Naive thymus-derived CD4-positive, alpha-beta T cell (primary cell): ENCODE measurements at regions not wholly inside any gene's neighbourhood (a gene's known extent, or its start where the extent isn't known, plus 50 kb on each side); places are given as distances from the start of the nearest gene placed in this dataset.

Source experiments
- ATAC-seq: fragments of 150-1000 bp; cut with Tn5 transposase; 2 replicates; pipeline ENCODE4 v1.10.0; 2021; ENCODE audit warnings: mild to moderate bottlenecking, moderate library complexity
- CTCF ChIA-PET: fragments of 350-600 bp; sonication (Branson Sonifier 250); formaldehyde crosslinking; loops from one replicate; lab custom pipeline; 2021; ENCODE audit warnings: antibody characterized with exemption; lab: Charles Lee
- POLR2A ChIA-PET: fragments of 350-600 bp; sonication (Branson Sonifier 250); formaldehyde crosslinking; loops from one replicate; lab custom pipeline; 2021; ENCODE audit warnings: antibody characterized with exemption, inconsistent platforms; lab: Charles Lee
- DNase-seq, 9 donors: peaks; one replicate each; pipeline versions ENCODE4 v3.0.0 to v3.0.0-alpha.2; 2020 to 2022; ENCODE audit warnings: mixed read lengths in 1 of 9
- H3K27ac ChIP-seq: one replicate; pipeline ENCODE4 v1.7.0; 2013; ENCODE audit warnings: mild to moderate bottlenecking, low read depth, low read length, moderate library complexity
- H3K27me3 ChIP-seq, 2 donors: one replicate each; pipeline ENCODE4 v1.7.0; 2013; ENCODE audit warnings: low read length in 2 of 2, mild to moderate bottlenecking in 2 of 2, moderate library complexity in 2 of 2; ENCODE audit not compliant: control insufficient read depth in 2 of 2, insufficient read depth in 2 of 2
- H3K36me3 ChIP-seq, 3 experiments: 1 replicate in 2 of 3; 2 replicates in 1 of 3; pipeline ENCODE4 v1.7.0; 2013; ENCODE audit warnings: low read length in 3 of 3, mild to moderate bottlenecking in 3 of 3, moderate library complexity in 1 of 3; ENCODE audit not compliant: insufficient read depth in 3 of 3, control insufficient read depth in 2 of 3
- H3K4me1 ChIP-seq, 2 donors: one replicate each; pipeline ENCODE4 v1.7.0; 2013; ENCODE audit warnings: low read length in 2 of 2, mild to moderate bottlenecking in 2 of 2, moderate library complexity in 1 of 2; ENCODE audit not compliant: control insufficient read depth in 2 of 2, insufficient read depth in 2 of 2
- H3K4me3 ChIP-seq: 2 replicates; pipeline ENCODE4 v1.7.0; 2013; ENCODE audit warnings: mild to moderate bottlenecking, low read length
- H3K9me3 ChIP-seq, 3 experiments: 1 replicate in 2 of 3; 2 replicates in 1 of 3; pipeline ENCODE4 v1.7.0; 2013; ENCODE audit warnings: low read length in 3 of 3; ENCODE audit not compliant: control insufficient read depth in 2 of 3
- H3K27ac Mint-ChIP-seq, 9 donors: one replicate each; pipeline ENCODE4 v1.8.0; 2020 to 2022; ENCODE audit warnings: mixed read lengths in 9 of 9, mild to moderate bottlenecking in 8 of 9, moderate library complexity in 5 of 9, inconsistent platforms in 2 of 9
- H3K27me3 Mint-ChIP-seq, 5 donors: one replicate each; pipeline ENCODE4 v1.8.0; 2021 to 2022; ENCODE audit warnings: mixed read lengths in 5 of 5, mild to moderate bottlenecking in 1 of 5
- H3K36me3 Mint-ChIP-seq, 5 donors: one replicate each; pipeline ENCODE4 v1.8.0; 2020 to 2022; ENCODE audit warnings: mixed read lengths in 5 of 5, mild to moderate bottlenecking in 3 of 5, inconsistent platforms in 1 of 5
- H3K4me1 Mint-ChIP-seq, 7 donors: one replicate each; pipeline ENCODE4 v1.8.0; 2020 to 2022; ENCODE audit warnings: mixed read lengths in 7 of 7, mild to moderate bottlenecking in 3 of 7, inconsistent platforms in 1 of 7
- H3K4me3 Mint-ChIP-seq, 10 donors: one replicate each; pipeline ENCODE4 v1.8.0; 2020 to 2022; ENCODE audit warnings: mild to moderate bottlenecking in 10 of 10, mixed read lengths in 10 of 10, moderate library complexity in 6 of 10, inconsistent platforms in 2 of 10
- H3K9me3 Mint-ChIP-seq, 11 donors: one replicate each; pipeline ENCODE4 v1.8.0; 2020 to 2022; ENCODE audit warnings: mixed read lengths in 11 of 11, mild to moderate bottlenecking in 4 of 11, inconsistent platforms in 1 of 11, moderate library complexity in 1 of 11
- intact Hi-C, 2 donors: fragments of 100-400 bp; cut with micrococcal nuclease; formaldehyde crosslinking; loops; one replicate each; pipeline ENCODE4 v1.15.1; 2023

- no peaks in the 10 kb centered on the region for H3K9me3 ChIP-seq
- CTCF ChIA-PET = no interaction called here
Measured at GRCh38 chr7:94332571-94332970, 62.1 kb upstream of the COL1A2 start.

DNA sequence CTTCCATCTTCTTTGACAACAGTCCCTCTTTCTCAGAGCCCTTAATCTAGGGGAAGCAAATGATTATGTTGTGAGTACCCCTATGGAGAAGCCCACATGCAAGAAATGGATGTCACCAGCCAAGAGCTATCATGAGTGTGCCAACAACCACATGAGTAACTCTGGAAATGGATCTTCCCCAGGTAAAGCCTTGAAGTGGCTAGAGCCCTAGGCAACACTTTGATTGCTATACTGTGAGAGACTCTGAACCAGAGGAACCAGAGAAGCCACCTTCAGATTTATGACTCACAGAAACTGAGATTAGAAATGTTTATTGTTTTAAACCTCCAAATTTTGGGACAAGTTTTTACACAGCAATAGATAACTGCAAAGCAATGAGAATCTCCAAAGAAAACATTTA, 60.9 kb upstream of the COL1A2 start:
- no peak for ATAC-seq
- H3K9me3 Mint-ChIP-seq = peaks cover 0 to 6% (median 0%) of the 10 kb centered on the region in 11 donors

More at GRCh38 chr7:94332571-94332970, 62.1 kb upstream of the COL1A2 start:
- Histone ChIP-seq H3K4me3 (no peak overlapping the region), H3K27ac (no peak overlapping the region), H3K36me3 (no peaks in the 10 kb centered on the region), H3K4me1 (no peaks in the 10 kb centered on the region), H3K27me3 (no peaks in the 10 kb centered on the region)
- DNase-seq (no peak), ATAC-seq (no peak)
- H3K4me1 Mint-ChIP-seq = peaks cover 0 to 2% (median 0%) of the 10 kb centered on the region in 7 donors
- POLR2A ChIA-PET = no interaction called here
- H3K27ac Mint-ChIP-seq = no peak overlapping the region
- no peak overlapping the region for H3K4me3 Mint-ChIP-seq
- H3K27me3 Mint-ChIP-seq = peaks cover 0 to 4% (median 0%) of the 10 kb centered on the region in 5 donors
- H3K9me3 Mint-ChIP-seq = peaks cover 0 to 7% (median 0%) of the 10 kb centered on the region in 11 donors
- H3K36me3 Mint-ChIP-seq = no peaks in the 10 kb centered on the region
- intact Hi-C loops = no loop called here

DNA sequence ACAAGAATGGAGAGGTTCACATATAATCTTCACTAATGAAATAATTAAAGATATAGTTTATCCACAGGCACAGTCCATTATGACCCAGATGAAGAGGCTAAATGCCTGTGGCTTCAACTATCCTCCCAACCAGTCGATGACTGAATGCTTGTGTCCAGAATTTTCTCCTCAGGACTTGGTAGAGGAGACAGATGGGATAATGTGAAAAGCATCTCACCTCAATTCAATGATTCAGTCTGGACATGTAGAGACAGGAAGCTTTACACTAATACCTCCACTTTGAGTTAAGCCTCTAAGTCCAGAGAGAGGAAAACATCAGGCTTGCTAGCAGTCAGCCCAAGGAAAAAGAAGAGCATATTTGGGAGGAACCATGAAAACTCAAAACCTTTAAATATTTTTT, 59.1 kb upstream of the COL1A2 start:
- Mint-ChIP-seq H3K27me3 (peaks cover 0 to 4% (median 0%) of the 10 kb centered on the region in 5 donors), H3K9me3 (peaks cover 0 to 6% (median 0%) of the 10 kb centered on the region in 11 donors), H3K4me3 (no peak overlapping the region), H3K36me3 (no peaks in the 10 kb centered on the region), H3K27ac (no peak overlapping the region), H3K4me1 (peaks cover 0 to 5% (median 4%) of the 10 kb centered on the region in 7 donors)
- intact Hi-C loops = no loop called here
- CTCF ChIA-PET = no interaction called here
- Histone ChIP-seq H3K27me3 (no peaks in the 10 kb centered on the region), H3K9me3 (no peaks in the 10 kb centered on the region), H3K27ac (no peak overlapping the region), H3K36me3 (no peaks in the 10 kb centered on the region), H3K4me1 (no peaks in the 10 kb centered on the region), H3K4me3 (no peak overlapping the region)
- DNase-seq (no peak), ATAC-seq (no peak)
- POLR2A ChIA-PET = no interaction called here

More for the DNA sequence above, 60.9 kb upstream of the COL1A2 start:
- Histone ChIP-seq H3K4me3 (no peak overlapping the region), H3K4me1 (no peaks in the 10 kb centered on the region), H3K9me3 (no peaks in the 10 kb centered on the region), H3K27ac (no peak overlapping the region), H3K27me3 (no peaks in the 10 kb centered on the region), H3K36me3 (no peaks in the 10 kb centered on the region)
- no peak overlapping the region for H3K27ac Mint-ChIP-seq
- peaks cover 0 to 2% (median 0%) of the 10 kb centered on the region in 7 donors for H3K4me1 Mint-ChIP-seq
- H3K27me3 Mint-ChIP-seq = peaks cover 0 to 4% (median 0%) of the 10 kb centered on the region in 5 donors
- no peak overlapping the region for H3K4me3 Mint-ChIP-seq
- no peak for DNase-seq
- POLR2A ChIA-PET = no interaction called here
- H3K36me3 Mint-ChIP-seq = no peaks in the 10 kb centered on the region
- CTCF ChIA-PET = no interaction called here
- intact Hi-C loops = no loop called here

DNA sequence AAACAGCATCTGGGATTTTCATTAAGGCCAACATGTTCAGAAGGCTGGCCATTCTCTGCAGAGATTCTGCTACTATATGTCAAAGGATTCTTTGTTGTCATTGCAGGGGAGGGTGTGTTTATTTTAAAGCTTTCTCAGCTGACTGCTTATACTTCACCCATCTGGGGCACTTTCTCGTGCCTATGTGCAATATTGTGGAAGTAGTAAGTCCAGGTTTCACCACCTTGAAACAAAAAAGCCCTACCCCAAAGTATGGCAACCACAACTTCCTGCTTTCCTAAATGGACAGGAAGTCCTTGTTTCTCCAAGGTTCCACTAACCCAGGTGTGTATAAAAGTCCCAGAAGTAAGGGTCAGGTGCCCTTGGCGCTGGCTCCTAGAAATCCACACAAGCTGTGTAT, 58.7 kb upstream of the COL1A2 start:
- intact Hi-C loops = no loop called here
- Histone ChIP-seq H3K36me3 (no peaks in the 10 kb centered on the region), H3K27me3 (no peaks in the 10 kb centered on the region), H3K4me3 (no peak overlapping the region), H3K4me1 (no peaks in the 10 kb centered on the region), H3K9me3 (no peaks in the 10 kb centered on the region), H3K27ac (no peak overlapping the region)
- Mint-ChIP-seq H3K9me3 (peaks cover 0 to 6% (median 0%) of the 10 kb centered on the region in 11 donors), H3K4me1 (peaks cover 0 to 5% (median 4%) of the 10 kb centered on the region in 7 donors), H3K27me3 (peaks cover 0 to 4% (median 0%) of the 10 kb centered on the region in 5 donors), H3K27ac (no peak overlapping the region), H3K4me3 (no peak overlapping the region), H3K36me3 (no peaks in the 10 kb centered on the region)
- POLR2A ChIA-PET = no interaction called here
- no peak for ATAC-seq
- CTCF ChIA-PET = no interaction called here
- no peak for DNase-seq

DNA sequence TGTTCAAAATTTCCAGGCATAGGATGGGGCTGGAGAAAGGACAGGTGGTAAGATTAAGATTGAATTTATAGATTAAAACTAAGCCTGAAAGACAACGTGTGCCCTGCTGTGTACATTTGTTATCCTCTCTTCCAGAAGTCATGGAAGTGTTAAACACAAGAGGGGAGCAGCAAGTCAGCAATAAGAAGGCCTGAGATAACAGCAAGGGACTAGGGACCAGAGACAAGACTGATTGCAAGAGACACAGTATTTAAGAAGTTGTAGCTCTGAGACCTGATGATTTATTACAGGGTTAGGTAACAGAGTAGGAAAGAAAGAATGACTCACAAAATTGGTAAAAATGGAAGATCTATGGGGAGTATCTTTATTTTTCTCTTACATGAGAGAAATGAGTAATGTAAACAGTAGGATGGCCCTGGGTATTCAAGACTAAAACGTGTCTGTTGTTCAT, 55.7 kb upstream of the COL1A2 start:
- ChIA-PET POLR2A (no interaction called here), CTCF (no interaction called here)
- no peak overlapping the region for H3K4me3 Mint-ChIP-seq
- Histone ChIP-seq H3K27ac (no peak overlapping the region), H3K36me3 (no peaks in the 10 kb centered on the region), H3K4me3 (no peak overlapping the region), H3K9me3 (no peaks in the 10 kb centered on the region), H3K27me3 (no peaks in the 10 kb centered on the region), H3K4me1 (no peaks in the 10 kb centered on the region)
- H3K4me1 Mint-ChIP-seq = peaks cover 0 to 5% (median 4%) of the 10 kb centered on the region in 7 donors
- intact Hi-C loops = no loop called here
- H3K27me3 Mint-ChIP-seq = peaks cover 0 to 14% (median 3%) of the 10 kb centered on the region in 5 donors
- peaks cover 0 to 6% (median 0%) of the 10 kb centered on the region in 11 donors for H3K9me3 Mint-ChIP-seq
- no peaks in the 10 kb centered on the region for H3K36me3 Mint-ChIP-seq
- ATAC-seq (no peak), DNase-seq (no peak)
- H3K27ac Mint-ChIP-seq = no peak overlapping the region

GRCh38 chr7:94344826-94345225, 49.9 kb upstream of the COL1A2 start:
- ChIA-PET POLR2A (no interaction called here), CTCF (no interaction called here)
- H3K9me3 Mint-ChIP-seq = peaks cover 0 to 4% (median 0%) of the 10 kb centered on the region in 11 donors
- Histone ChIP-seq H3K9me3 (no peaks in the 10 kb centered on the region), H3K27me3 (no peaks in the 10 kb centered on the region), H3K4me3 (no peak overlapping the region), H3K4me1 (no peaks in the 10 kb centered on the region), H3K27ac (no peak overlapping the region), H3K36me3 (no peaks in the 10 kb centered on the region)
- peaks cover 0 to 12% (median 7%) of the 10 kb centered on the region in 5 donors for H3K27me3 Mint-ChIP-seq
- H3K4me1 Mint-ChIP-seq = peaks cover 0 to under 1% (median 0%) of the 10 kb centered on the region in 7 donors
- no peak for ATAC-seq
- H3K4me3 Mint-ChIP-seq = no peak overlapping the region
- no peaks in the 10 kb centered on the region for H3K36me3 Mint-ChIP-seq
- no peak for DNase-seq
- no peak overlapping the region for H3K27ac Mint-ChIP-seq
- intact Hi-C loops = no loop called here
